ENCODE measurements at regions not wholly inside any gene's neighbourhood (a gene's known extent, or its start where the extent isn't known, plus 50 kb on each side); places are given as distances from the start of the nearest gene placed in this dataset.

DNA sequence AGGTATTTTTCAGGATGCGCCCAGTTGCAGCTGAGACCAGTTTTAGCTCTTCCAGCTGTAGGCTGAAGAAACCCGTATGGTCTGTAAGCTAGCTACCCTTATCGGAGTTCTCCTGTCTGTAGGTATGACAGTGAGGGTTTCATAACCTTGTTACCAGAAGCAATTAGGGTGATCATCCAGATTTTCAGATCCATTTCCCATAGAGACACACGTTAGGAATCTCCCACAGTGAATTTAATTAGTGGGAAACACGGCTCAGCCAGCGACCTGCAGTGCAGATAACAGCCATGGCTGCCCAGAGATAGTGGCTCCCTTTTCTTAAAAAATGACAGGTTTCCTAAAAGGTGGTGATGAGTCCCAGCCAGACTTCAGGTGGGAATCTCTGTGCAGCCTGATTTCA is 111.1 kb downstream of the BTBD3 start:
- Histone ChIP-seq H3K4me3 (replicated peaks in 1 of 3; ENCODE audit: low read depth in 2 of 3, low read length in 3 of 3) (no peak overlapping the region), H3K27me3 (ENCODE audit: control insufficient read depth in 2 of 2, insufficient read depth in 2 of 2, low read length in 2 of 2) (no peaks in the 10 kb centered on the region), H3K4me2 (replicated peaks; ENCODE audit: extremely low read depth, low read length, poor library complexity, severe bottlenecking) (no peak overlapping the region), H3K4me1 (ENCODE audit: control insufficient read depth in 1 of 2, insufficient read depth in 2 of 2, low read length in 2 of 2) (no peaks in the 10 kb centered on the region), H3K36me3 (replicated peaks in 1 of 2; ENCODE audit: control insufficient read depth in 1 of 2, insufficient read depth in 2 of 2, low read length in 2 of 2) (no peaks in the 10 kb centered on the region), H3K27ac (ENCODE audit: low read depth in 1 of 2, low read length in 2 of 2) (no peak overlapping the region), H3K9me3 (replicated peaks in 1 of 2; ENCODE audit: control insufficient read depth in 1 of 2, insufficient read depth in 1 of 2, low read length in 2 of 2) (no peaks in the 10 kb centered on the region), H3K79me2 (ENCODE audit: insufficient read depth, low read length) (no peaks in the 10 kb centered on the region), H4K20me1 (ENCODE audit: insufficient read depth, low read length) (no peaks in the 10 kb centered on the region), H3K9ac (ENCODE audit: insufficient read depth, low read length, poor library complexity, severe bottlenecking) (no peak overlapping the region), H2AFZ (ENCODE audit: insufficient read depth, low read depth, low read length, poor library complexity, severe bottlenecking) (no peak overlapping the region)
- H3K9me3 Mint-ChIP-seq: peaks cover 0 to 2% (median under 1%) of the 10 kb centered on the region in 7 donors
- H3K36me3 Mint-ChIP-seq: no peaks in the 10 kb centered on the region
- no peak for TF ChIP-seq CTCF (IDR thresholded peaks at IDR 0.05)
- no peaks in the 10 kb centered on the region for H3K4me1 Mint-ChIP-seq
- peaks cover 0 to 2% (median 0%) of the 10 kb centered on the region in 3 donors for H3K27me3 Mint-ChIP-seq (ENCODE audit: low read depth in 3 of 3)
- DNase-seq: no peak
- intact Hi-C loops (cut with micrococcal nuclease): no loop called here
- no peak overlapping the region for H3K4me3 Mint-ChIP-seq
- H3K27ac Mint-ChIP-seq: no peak overlapping the region
- 98% methylated on average over 4 of the region's 6 CpGs for WGBS (ENCODE audit: insufficient coverage)

DNA sequence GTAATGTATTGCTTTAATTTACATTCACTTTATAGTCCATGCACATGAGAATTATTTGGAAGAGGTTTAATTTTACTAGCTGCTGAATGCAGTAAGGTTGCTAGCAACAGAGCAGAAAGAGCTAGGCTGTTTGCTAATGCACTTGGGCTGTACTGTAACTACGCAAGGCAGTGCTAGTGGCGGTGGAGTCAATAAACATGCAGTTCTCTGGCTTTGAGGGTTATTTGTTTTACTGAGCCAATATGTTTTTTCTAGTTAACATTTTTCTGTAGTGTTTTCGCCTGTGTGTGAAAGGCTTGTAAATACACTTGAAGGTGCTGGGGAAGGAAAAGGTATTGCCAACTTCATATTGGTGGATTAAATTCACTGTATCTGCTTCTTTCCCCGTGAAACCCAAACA is 112.8 kb downstream of the BTBD3 start:
- intact Hi-C loops (cut with micrococcal nuclease): no loop called here
- Mint-ChIP-seq H3K4me3 (no peak overlapping the region), H3K9me3 (peaks cover 0 to 8% (median 1%) of the 10 kb centered on the region in 7 donors), H3K4me1 (no peaks in the 10 kb centered on the region), H3K36me3 (no peaks in the 10 kb centered on the region), H3K27ac (no peak overlapping the region), H3K27me3 (ENCODE audit: low read depth in 3 of 3) (peaks cover 0 to 2% (median 0%) of the 10 kb centered on the region in 3 donors)
- 100% methylated on average over 3 of the region's 4 CpGs for WGBS (ENCODE audit: insufficient coverage)
- Histone ChIP-seq H3K27ac (ENCODE audit: low read depth in 1 of 2, low read length in 2 of 2) (no peak overlapping the region), H2AFZ (ENCODE audit: insufficient read depth, low read depth, low read length, poor library complexity, severe bottlenecking) (no peak overlapping the region), H3K4me1 (ENCODE audit: control insufficient read depth in 1 of 2, insufficient read depth in 2 of 2, low read length in 2 of 2) (no peaks in the 10 kb centered on the region), H3K9ac (ENCODE audit: insufficient read depth, low read length, poor library complexity, severe bottlenecking) (no peak overlapping the region), H3K4me3 (replicated peaks in 1 of 3; ENCODE audit: low read depth in 2 of 3, low read length in 3 of 3) (no peak overlapping the region), H4K20me1 (ENCODE audit: insufficient read depth, low read length) (no peaks in the 10 kb centered on the region), H3K79me2 (ENCODE audit: insufficient read depth, low read length) (no peaks in the 10 kb centered on the region), H3K36me3 (replicated peaks in 1 of 2; ENCODE audit: control insufficient read depth in 1 of 2, insufficient read depth in 2 of 2, low read length in 2 of 2) (no peaks in the 10 kb centered on the region), H3K27me3 (ENCODE audit: control insufficient read depth in 2 of 2, insufficient read depth in 2 of 2, low read length in 2 of 2) (no peaks in the 10 kb centered on the region), H3K9me3 (replicated peaks in 1 of 2; ENCODE audit: control insufficient read depth in 1 of 2, insufficient read depth in 1 of 2, low read length in 2 of 2) (no peaks in the 10 kb centered on the region), H3K4me2 (replicated peaks; ENCODE audit: extremely low read depth, low read length, poor library complexity, severe bottlenecking) (no peak overlapping the region)
- TF ChIP-seq CTCF (IDR thresholded peaks at IDR 0.05): no peak
- no peak for DNase-seq

All from CD14-positive monocyte (primary cell).